ENCODE measurements at regions not wholly inside any gene's neighbourhood (a gene's known extent, or its start where the extent isn't known, plus 50 kb on each side); places are given as distances from the start of the nearest gene placed in this dataset.

DNA sequence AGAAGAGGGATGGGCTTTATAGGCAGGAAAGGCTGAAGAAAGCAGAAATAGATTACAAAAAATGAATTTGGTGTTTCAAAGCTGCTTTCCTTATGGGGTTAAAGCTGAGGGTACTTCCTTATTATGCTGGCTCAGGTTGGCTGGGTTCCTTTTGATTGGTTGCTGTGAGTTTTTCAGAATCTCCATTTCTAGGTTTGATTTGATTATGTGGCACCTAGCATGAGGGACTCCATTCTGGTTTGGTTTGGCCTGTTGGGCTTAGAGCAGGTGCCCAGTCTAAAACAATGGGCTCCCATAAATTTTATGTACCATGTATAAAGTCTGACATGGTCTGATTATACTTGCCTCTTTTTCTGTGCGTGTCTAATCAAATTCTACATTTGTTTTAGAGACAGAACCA, 362.7 kb downstream of the CXCL12 start:
- ATAC-seq (no peak), DNase-seq (no peak)
- Histone ChIP-seq H3K4me3 (no peak overlapping the region), H3K27ac (no peak overlapping the region), H3K36me3 (no peaks in the 10 kb centered on the region), H3K27me3 (no peaks in the 10 kb centered on the region), H3K4me1 (peaks cover 4 to 22% (median 7%) of the 10 kb centered on the region in 9 donors), H3K9me3 (peaks cover 0 to 12% (median 4%) of the 10 kb centered on the region in 11 donors)
- intact Hi-C loops (cut with DNase I), result loop anchor here in 2 of 10 donors (10.0 kb wide), 2 partner anchors 327 to 363 kb away; partner anchors contain the start of gene CXCL12 (in 1 of the 2)
- 91 to 98% methylated on average over 1 of the region's 1 CpG for WGBS, 2 donors
- TF ChIP-seq CTCF (IDR thresholded peaks at IDR 0.05), result no peak

DNA sequence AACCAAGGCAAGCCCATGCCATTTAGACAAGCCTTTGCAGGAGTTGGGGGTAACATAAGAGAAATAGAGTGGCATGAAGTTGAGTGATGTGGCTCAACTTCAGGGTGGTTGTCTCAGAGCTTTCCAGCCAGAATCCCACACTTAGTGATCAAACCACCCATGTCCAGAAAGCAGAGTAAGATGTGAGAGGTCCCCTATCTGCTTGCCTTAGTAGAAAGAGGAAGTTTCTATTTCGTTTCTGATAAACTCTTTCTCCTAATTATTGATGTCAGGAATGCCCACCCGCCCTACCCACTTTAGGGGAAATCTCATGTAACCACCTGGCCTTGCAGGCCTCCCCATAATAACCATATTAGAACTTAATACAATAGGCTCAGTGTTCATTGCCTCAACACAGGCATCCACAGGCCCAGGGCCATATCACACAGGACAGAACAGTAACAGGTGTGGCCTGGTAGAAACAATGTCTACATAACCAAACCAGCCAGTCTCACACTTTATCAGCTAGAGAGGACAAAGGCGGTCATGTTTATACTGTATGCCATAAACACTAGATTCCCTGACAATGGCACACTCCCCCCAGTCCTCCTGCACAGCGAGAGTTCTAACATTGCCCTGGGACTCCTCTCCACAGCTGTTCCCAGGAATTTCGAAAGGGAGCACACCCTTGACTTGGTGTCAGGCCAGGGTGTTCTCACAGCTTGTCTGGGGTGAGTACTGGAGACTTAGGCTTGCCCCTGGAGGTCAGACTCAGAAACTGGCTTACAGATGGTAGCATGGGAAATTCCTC, 364.4 kb downstream of the CXCL12 start:
- peak in 1 of 2 donors; percentile 42 for DNase-seq
- ATAC-seq, result peak; percentile 41 to 83 (median 67)
- peak overlapping the region in 1 of 10 donors; percentile 17 for H3K27ac ChIP-seq
- no peak overlapping the region for H3K4me3 ChIP-seq
- H3K36me3 ChIP-seq, result no peaks in the 10 kb centered on the region
- no peak for TF ChIP-seq CTCF (IDR thresholded peaks at IDR 0.05)
- peaks cover 9 to 39% (median 19%) of the 10 kb centered on the region in 9 donors for H3K4me1 ChIP-seq
- no peaks in the 10 kb centered on the region for H3K27me3 ChIP-seq
- peaks cover 0 to 12% (median 4%) of the 10 kb centered on the region in 11 donors for H3K9me3 ChIP-seq
- 68 to 80% methylated on average over 5 of the region's 5 CpGs for WGBS, 2 donors
- intact Hi-C loops (cut with DNase I), result loop anchor here in 2 of 10 donors (10.0 kb wide), 2 partner anchors 326 to 364 kb away; partner anchors contain the start of gene CXCL12 (in 1 of the 2)

DNA sequence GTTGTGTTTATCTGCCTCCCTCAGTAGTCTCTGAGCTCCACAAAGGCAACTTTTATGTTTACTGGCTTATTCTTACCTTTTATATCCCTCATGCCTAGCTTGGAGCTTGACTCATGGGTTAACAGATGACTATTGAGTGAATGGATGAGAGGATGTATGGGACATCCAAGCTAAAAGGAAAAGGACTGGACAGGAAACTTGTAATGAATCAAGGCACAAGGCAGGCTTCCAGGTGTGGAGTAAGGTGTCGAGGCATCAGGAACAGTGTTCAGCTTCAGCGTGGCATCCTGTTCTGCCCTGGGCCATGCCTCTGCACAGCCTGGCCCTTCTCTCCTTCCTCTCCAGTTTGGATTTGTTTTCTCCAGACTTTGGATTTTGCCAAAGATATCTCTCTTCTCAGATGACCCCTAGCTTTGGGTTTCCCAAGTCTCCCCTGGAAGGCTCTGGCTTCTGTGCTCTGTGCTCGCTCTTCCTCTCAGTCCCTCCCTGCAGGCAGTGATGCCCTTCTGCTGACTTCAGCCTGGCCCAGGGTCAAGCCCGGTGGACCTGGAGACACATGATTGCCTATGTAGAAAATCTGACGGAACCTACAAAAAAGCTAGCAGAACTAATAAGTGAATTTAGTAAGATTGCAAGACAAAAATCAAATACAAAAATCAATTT, 367.3 kb downstream of the CXCL12 start:
- H3K27ac ChIP-seq, result peak overlapping the region in 9 of 10 donors; percentile 14 to 69 (median 56)
- peaks cover 0 to 3% (median 0%) of the 10 kb centered on the region in 11 donors for H3K9me3 ChIP-seq
- no peak overlapping the region for H3K4me3 ChIP-seq
- DNase-seq (no peak), ATAC-seq (no peak)
- H3K4me1 ChIP-seq, result peaks cover 9 to 43% (median 19%) of the 10 kb centered on the region in 9 donors
- H3K27me3 ChIP-seq, result no peaks in the 10 kb centered on the region
- 79% methylated on average over 5 of the region's 5 CpGs for WGBS, 2 donors
- intact Hi-C loops (cut with DNase I), result loop anchor here in 1 of 10 donors (10.0 kb wide), 1 partner anchor 323 kb away; no protein-coding TSS in a partner anchor
- TF ChIP-seq CTCF (IDR thresholded peaks at IDR 0.05), result no peak
- H3K36me3 ChIP-seq, result no peaks in the 10 kb centered on the region

Measured in heart right ventricle (tissue), 16 donors.